GM18868 (cell line): ENCODE measurements at regions not wholly inside any gene's neighbourhood (a gene's known extent, or its start where the extent isn't known, plus 50 kb on each side); places are given as distances from the start of the nearest gene placed in this dataset.
"Not testable (repeated sequence)": the region's sequence is repeated elsewhere in the genome, so short reads cannot be mapped to it uniquely, and the experiment has no call there.

Experiments
- ATAC-seq: cut with Tn5 transposase; IDR thresholded peaks from one replicate; pipeline ENCODE4 v1.9.1; 2021; ENCODE audit warnings: mild to moderate bottlenecking, moderate library complexity; ENCODE audit not compliant: unreplicated experiment

DNA sequence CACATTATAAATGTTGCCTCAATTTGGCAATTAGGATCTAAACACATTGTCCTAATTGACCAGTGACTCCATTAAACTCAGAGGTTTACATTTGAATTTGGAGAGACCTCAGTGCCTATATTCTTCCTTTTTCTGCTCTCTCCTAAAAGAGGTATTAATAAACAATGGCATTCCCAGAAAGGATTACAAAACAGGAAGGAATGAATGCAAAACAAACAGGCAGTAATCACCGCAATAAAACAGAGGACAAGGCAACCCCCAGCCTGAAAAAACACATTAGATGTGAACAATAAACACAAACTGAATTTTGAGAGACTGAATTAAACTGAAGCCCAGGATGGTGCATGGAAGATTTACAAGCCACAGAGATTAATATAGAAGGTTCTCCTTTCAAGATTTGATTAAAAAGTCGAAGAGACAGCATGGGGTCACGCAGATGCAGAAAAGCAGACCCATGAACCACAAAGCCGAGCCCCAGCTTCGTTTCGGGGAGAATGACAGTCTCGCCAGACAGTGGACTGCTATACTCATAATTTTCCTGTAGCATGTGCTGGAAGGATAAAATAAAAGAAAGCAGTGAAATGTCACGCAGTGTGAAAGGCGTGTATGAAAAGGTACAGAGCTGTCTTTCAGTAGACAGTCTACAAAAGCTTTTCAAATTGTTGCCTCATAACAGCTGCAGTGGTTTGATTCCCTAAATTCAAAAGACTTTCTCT lies 503.0 kb downstream of the LIG4 start:
- no peak for ATAC-seq

- ATAC-seq = no peak
Measured at GRCh38 chr13:107690181-107690580, 525.2 kb downstream of the LIG4 start.

DNA sequence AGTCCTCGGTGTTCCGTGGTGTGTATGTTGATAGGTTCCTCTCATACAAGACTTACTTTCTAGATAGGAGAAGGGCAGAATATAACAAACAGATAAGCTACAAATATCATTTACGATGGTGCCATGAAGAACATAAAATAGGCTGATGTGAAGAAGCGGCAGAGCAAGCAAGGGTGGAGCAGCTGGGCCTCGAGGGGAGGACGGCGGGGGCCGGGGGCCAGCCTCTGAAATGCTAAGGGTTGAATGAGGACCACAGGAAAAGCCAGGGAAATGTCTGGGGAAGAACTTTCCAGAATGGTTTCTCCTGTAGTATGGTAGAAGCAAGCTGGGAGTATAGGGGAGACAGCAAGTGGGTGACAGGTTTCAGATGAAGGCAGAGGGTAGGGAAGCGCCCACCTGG lies 529.5 kb downstream of the LIG4 start:
- no peak for ATAC-seq

GRCh38 chr13:107681600-107681999 lies 533.7 kb downstream of the LIG4 start:
- ATAC-seq = no peak

DNA sequence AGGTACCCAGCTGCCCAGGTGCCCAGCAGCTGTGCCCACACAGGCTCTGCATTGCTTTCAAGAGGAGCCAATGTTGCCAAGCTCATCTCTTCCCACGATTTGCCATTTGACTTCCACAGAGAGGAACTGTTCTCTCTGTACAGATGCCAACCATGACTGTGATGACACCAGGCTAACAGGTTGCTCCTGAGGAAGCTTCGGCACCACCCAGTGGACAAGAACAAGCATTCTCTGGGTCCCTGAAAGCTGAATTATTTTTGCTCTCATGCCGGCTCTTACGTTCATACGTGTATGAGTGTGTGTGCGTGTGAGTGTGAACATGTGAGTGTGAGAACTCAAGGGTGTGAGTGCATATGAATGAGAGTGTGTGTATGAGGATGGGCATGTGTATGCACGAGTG lies 535.2 kb downstream of the LIG4 start:
- ATAC-seq = no peak

DNA sequence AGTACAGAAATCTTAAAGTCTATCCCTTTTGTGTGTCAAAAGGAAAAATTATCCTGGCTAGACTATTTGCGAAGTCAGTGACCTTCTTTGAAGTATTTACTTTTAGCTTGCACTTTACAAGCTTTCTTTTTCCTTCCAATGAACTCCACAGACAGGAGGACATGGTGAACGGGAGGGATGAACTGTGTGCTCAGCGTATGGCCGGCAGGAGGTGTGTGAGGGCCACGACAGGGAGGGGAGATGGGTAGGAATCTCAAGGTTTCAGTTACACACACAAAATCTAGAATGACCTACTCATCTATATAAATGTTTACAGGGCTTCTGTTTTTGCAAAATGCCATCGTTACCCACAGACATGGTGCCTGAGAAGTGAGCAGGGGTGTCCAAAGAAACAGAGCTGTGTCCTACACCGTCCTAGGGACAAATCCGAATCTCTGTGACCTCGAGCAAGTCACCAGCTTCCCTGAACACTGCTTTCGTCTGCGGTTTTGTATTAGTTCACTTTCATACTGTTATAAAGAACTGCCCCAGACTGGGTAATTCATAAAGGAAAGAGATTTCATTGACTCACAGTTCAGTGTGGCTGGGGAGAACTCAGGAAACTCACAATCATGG lies 537.2 kb downstream of the LIG4 start:
- ATAC-seq = no peak

DNA sequence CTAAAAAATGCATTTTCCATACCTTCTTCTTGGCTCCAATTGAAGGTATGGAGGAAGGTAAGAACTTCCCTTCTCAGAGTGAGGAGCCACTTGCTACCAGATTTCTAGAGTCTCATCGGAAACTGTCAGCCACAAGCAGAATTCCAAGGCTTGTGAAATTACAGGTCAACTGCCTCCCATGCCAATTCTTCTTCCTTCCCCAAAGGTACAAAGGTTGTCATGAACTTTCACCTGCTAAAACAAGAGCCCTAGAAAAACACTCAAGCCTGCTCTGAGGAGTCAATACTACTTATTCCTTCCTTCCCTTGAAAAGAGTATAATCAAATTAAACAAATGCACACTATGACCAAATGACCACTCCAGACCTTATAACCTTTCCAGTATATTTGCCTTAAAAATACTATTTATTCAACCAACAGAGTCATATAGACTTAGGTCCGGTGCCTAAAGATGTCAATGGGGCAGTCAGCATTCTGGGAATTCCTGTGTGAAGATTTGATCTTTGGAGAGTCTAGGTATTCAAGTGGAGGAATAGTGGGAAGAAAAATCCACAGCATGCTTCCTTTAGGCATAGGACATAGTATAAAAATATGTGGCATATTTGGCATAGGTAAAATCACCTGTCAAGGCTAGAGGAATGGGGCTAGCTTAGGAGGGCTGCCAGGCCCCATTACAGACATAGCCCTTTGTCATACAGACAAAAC lies 539.3 kb downstream of the LIG4 start:
- no peak for ATAC-seq

DNA sequence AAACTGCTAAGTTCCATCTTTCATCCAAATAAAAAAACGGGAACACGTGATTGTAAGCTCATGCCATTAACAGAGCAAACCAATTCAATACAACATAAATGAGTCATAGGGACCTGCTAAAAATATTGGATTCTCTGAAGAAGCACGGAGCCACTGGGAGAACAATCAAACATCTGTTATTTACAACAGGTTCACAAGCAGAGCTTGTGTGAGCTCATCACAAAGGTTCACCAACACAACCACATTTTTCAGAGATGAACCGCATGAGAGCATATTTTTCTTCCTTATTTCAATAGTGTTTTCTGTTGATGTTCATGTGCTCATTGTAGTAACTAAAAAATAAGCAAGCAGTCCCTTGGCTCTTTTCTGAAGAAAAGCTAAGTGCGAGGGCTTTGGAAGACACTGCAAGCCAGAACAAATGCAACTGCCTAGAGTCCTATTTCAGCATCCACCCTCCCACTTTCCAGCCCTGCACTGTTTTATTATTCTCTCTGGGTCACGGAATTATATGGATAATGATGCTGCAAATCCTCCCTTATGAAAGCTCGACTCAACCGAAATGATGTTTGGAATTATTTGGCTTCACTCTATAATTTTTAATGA lies 545.8 kb downstream of the LIG4 start:
- no peak for ATAC-seq

GRCh38 chr13:107665926-107666458 lies 549.3 kb downstream of the LIG4 start:
- ATAC-seq = no peak

GRCh38 chr13:107650081-107650701 lies 565.1 kb downstream of the LIG4 start:
- peak; percentile 97 for ATAC-seq

- ATAC-seq = no peak
Measured at GRCh38 chr13:107649079-107649478, 566.3 kb downstream of the LIG4 start.

GRCh38 chr13:107644136-107644535 lies 571.2 kb downstream of the LIG4 start:
- no peak for ATAC-seq

- no peak for ATAC-seq
Measured at GRCh38 chr13:107643615-107644014, 571.7 kb downstream of the LIG4 start.

DNA sequence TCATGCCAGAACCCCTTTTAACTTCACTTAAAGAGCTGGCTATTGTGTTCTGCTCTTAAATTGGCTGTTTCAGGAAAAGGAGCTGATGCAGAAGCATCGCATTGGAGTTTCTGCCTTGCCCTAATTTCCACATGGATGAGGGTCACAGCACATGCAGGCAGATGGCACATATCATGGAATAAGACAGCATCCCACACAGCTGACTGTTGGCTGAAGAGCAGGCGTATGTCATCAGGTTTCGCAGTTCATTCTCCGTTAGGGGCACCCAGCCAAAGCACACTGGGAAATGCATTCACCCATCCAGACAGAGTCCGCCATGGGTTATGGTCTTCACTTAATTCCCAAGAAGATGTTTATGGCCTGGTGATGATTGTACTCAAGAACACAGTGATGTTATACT lies 572.5 kb downstream of the LIG4 start:
- ATAC-seq = no peak

DNA sequence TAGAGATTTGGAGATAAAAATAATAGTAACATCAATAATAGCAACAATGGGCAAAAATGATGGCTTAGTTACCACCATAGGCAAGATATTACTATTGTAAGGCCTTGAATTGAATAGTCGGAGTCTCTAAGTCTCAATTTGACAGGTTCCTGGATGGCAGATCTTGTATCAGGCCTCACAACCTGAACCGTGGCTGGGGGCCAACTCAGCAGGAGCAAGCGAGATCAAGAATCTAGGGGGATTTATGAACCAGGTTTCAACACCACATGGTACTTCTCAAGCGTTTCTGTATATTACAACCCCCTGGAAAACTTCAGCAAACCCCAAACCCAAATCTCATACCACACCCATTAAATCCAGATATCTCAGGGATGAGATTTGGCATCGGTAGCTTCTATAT lies 573.8 kb downstream of the LIG4 start:
- no peak for ATAC-seq

DNA sequence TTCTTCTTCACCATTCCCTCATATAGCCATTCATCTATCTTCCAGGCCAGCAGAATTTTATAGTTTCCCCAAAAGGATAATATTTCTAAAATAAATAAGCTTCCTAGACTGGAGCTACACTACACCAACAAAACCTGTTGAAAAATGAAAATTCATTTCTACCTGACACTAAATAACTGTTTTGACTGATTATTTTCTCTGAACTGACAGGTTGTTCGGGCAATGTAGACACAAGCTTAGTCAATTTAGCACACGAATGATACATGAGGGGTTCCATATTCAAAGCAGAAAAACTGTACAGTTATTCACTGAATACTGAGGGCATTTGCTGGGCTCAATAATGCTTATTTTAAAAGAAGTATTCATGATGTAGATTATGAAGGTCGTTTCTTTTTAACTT lies 589.7 kb downstream of the LIG4 start:
- ATAC-seq = no peak

GRCh38 chr13:107617527-107617926 lies 597.8 kb downstream of the LIG4 start:
- no peak for ATAC-seq

- no peak for ATAC-seq
Measured at GRCh38 chr13:107612376-107612775, 603.0 kb downstream of the LIG4 start.

DNA sequence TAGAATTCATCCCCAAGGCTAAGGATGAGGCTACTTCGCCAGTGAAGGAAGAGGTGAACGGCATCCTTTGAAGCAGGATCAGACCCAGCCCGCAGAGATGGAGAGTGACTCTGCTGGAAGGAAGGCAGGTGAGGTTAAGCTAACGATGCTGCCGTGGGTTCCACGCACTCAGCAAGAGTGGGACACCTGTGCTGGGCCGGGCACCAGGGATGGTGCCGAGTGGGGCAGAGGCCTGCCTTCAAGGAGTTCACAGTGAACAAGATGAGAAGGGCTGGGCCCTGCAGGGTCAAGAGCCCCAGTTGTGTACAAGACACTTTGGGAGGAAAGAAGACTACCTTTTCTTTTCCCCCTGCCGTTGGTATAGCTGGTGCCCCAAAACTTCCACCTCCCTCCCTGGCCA lies 606.6 kb downstream of the LIG4 start:
- ATAC-seq = no peak

- no peak for ATAC-seq
Measured at GRCh38 chr13:107600971-107601370, 614.4 kb downstream of the LIG4 start.

DNA sequence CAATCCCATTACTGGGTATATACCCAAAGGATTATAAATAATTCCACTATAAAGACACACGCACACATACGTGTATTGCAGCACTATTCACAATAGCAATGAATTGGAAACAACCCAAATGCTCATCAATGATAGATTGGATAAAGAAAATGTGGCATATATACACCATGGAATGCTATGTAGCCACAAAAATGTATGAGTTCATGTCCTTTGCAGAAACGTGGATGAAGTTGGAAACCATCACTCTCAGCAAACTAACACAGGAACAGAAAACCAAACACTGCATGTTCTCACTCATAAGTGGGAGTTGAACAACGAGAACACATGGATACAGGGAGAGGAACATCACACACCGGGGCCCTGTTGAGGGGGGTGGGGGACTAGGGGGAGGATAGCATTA lies 619.0 kb downstream of the LIG4 start:
- not testable (repeated sequence) for ATAC-seq
